IMR-90 (cell line): ENCODE measurements at regions not wholly inside any gene's neighbourhood (a gene's known extent, or its start where the extent isn't known, plus 50 kb on each side); places are given as distances from the start of the nearest gene placed in this dataset.

Source experiments
- ATAC-seq: fragments of 200-7000 bp; cut with Tn5 transposase; 2 replicates; pipeline ENCODE4 v1.9.1; 2020; ENCODE audit warnings: low read depth, mild to moderate bottlenecking, moderate library complexity
- BruUV-seq: library from RNA; stranded (reverse); fragments of 400-500 nt; replicated peaks from 2 replicates; lab custom pipeline; 2021; lab: Mats Ljungman, UMichigan
- CTCF ChIA-PET: fragments of 300-600 bp; formaldehyde crosslinking; extraction: SDS; loops from one replicate; lab custom pipeline; 2021; ENCODE audit warnings: antibody characterized with exemption; lab: Yijun Ruan, JAX
- POLR2A ChIA-PET: fragments of 300-600 bp; sonication (Branson Sonifier 250); formaldehyde crosslinking; loops from one replicate; lab custom pipeline; 2022; ENCODE audit warnings: antibody characterized with exemption; ENCODE audit not compliant: unreplicated experiment; lab: Charles Lee
- DNase-seq: peaks from one replicate; pipeline ENCODE4 v3.0.0; 2013
- H2AFZ ChIP-seq: replicated peaks from 2 replicates; pipeline ENCODE3; 2013; ENCODE audit warnings: low read length, mild to moderate bottlenecking; ENCODE audit not compliant: poor library complexity
- H2AK5ac ChIP-seq: 2 replicates; pipeline ENCODE4 v1.6.1; 2013; ENCODE audit warnings: low read depth, low read length, inconsistent platforms
- H2AK9ac ChIP-seq: replicated peaks from 2 replicates; pipeline ENCODE3; 2013; ENCODE audit warnings: mild to moderate bottlenecking, low read depth, low read length, moderate library complexity; ENCODE audit not compliant: poor library complexity
- H2BK120ac ChIP-seq: 2 replicates; pipeline ENCODE4 v1.6.1; 2013; ENCODE audit warnings: low read depth, low read length, inconsistent platforms
- H2BK15ac ChIP-seq: 3 replicates; pipeline ENCODE4 v1.6.1; 2013; ENCODE audit warnings: low read depth, low read length, inconsistent platforms
- H2BK20ac ChIP-seq: 2 replicates; pipeline ENCODE4 v1.6.1; 2013; ENCODE audit warnings: low read depth, mild to moderate bottlenecking, inconsistent platforms, low read length, moderate library complexity
- H2BK5ac ChIP-seq: 2 replicates; pipeline ENCODE4 v1.6.1; 2013; ENCODE audit warnings: mild to moderate bottlenecking, low read depth, low read length, inconsistent platforms; ENCODE audit not compliant: poor library complexity, severe bottlenecking
- H3K14ac ChIP-seq: replicated peaks from 2 replicates; pipeline ENCODE4 v1.6.1; 2013; ENCODE audit warnings: low read depth, low read length, inconsistent platforms
- H3K18ac ChIP-seq: 2 replicates; pipeline ENCODE4 v1.6.1; 2013; ENCODE audit warnings: low read depth, low read length, control low read depth
- H3K23ac ChIP-seq: 2 replicates; pipeline ENCODE4 v1.6.1; 2013; ENCODE audit warnings: low read depth, low read length, inconsistent platforms
- H3K27ac ChIP-seq: 2 replicates; pipeline ENCODE4 v1.5.1; 2013; ENCODE audit warnings: mild to moderate bottlenecking, control low read depth, low read length; ENCODE audit not compliant: insufficient read depth
- H3K27me3 ChIP-seq: 2 replicates; pipeline ENCODE4 v1.6.1; 2013; ENCODE audit warnings: low read length; ENCODE audit not compliant: control insufficient read depth, insufficient read depth
- H3K36me3 ChIP-seq: 2 replicates; pipeline ENCODE4 v1.6.1; 2013; ENCODE audit warnings: low read length, mixed read lengths; ENCODE audit not compliant: control insufficient read depth, insufficient read depth
- H3K4ac ChIP-seq: 2 replicates; pipeline ENCODE4 v1.6.1; 2013; ENCODE audit warnings: low read depth, low read length, inconsistent platforms
- H3K4me1 ChIP-seq: 2 replicates; pipeline ENCODE4 v1.6.1; 2013; ENCODE audit warnings: low read length, mixed read lengths; ENCODE audit not compliant: control insufficient read depth, insufficient read depth
- H3K4me2 ChIP-seq: 2 replicates; pipeline ENCODE4 v1.6.1; 2013; ENCODE audit warnings: low read depth, mild to moderate bottlenecking, control low read depth, low read length, moderate library complexity
- H3K4me3 ChIP-seq: 2 replicates; pipeline ENCODE4 v1.5.1; 2013; ENCODE audit warnings: low read depth, mild to moderate bottlenecking, control low read depth, low read length, moderate library complexity; ENCODE audit not compliant: insufficient read depth
- H3K56ac ChIP-seq: 2 replicates; pipeline ENCODE4 v1.6.1; 2013; ENCODE audit warnings: low read length, inconsistent platforms; ENCODE audit not compliant: insufficient read depth; ENCODE audit errors: extremely low read depth
- H3K79me1 ChIP-seq, 2 experiments: 2 replicates each; pipeline ENCODE4 v1.6.1; 2013; ENCODE audit warnings: low read length in 2 of 2, inconsistent platforms in 1 of 2, low read depth in 1 of 2
- H3K9ac ChIP-seq: 2 replicates; pipeline ENCODE4 v1.6.1; 2013; ENCODE audit warnings: low read depth, low read length, control low read depth
- H3K9me1 ChIP-seq: 2 replicates; pipeline ENCODE4 v1.6.1; 2013; ENCODE audit warnings: low read length, inconsistent platforms; ENCODE audit not compliant: insufficient read depth
- H3K9me3 ChIP-seq: 2 replicates; pipeline ENCODE4 v1.6.1; 2013; ENCODE audit warnings: low read length; ENCODE audit not compliant: control insufficient read depth, insufficient read depth
- H4K20me1 ChIP-seq: 2 replicates; pipeline ENCODE4 v1.6.1; 2013; ENCODE audit warnings: low read length, inconsistent platforms; ENCODE audit not compliant: insufficient read depth
- H4K5ac ChIP-seq: 2 replicates; pipeline ENCODE4 v1.6.1; 2013; ENCODE audit warnings: mild to moderate bottlenecking, low read depth, low read length, control low read depth
- H4K8ac ChIP-seq, 2 experiments: 2 replicates each; pipeline ENCODE4 v1.6.1; 2013; ENCODE audit warnings: low read depth in 2 of 2, low read length in 2 of 2, control low read depth in 1 of 2, inconsistent platforms in 1 of 2
- H4K91ac ChIP-seq: 2 replicates; pipeline ENCODE4 v1.6.1; 2013; ENCODE audit warnings: low read depth, low read length, inconsistent platforms; ENCODE audit not compliant: insufficient read depth
- CEBPB ChIP-seq: IDR thresholded peaks from 2 replicates; pipeline ENCODE4 v1.6.1; 2012; ENCODE audit warnings: low read depth, low read length, improper control_type of control experiment
- ELK1 ChIP-seq: fragments of 150-350 bp; IDR thresholded peaks from 2 replicates; pipeline ENCODE4 v1.6.1; 2016; ENCODE audit warnings: low read depth, mild to moderate bottlenecking, low read length, moderate library complexity, borderline replicate concordance
- FOS ChIP-seq: fragments of 150-350 bp; IDR thresholded peaks from 2 replicates; pipeline ENCODE4 v1.6.1; 2016; ENCODE audit warnings: low read depth, low read length
- MAFK ChIP-seq: IDR thresholded peaks from 2 replicates; pipeline ENCODE4 v1.6.1; 2012; ENCODE audit warnings: low read depth, low read length, improper control_type of control experiment
- MXI1 ChIP-seq: IDR thresholded peaks from 2 replicates; pipeline ENCODE4 v1.6.1; 2012; ENCODE audit warnings: low read depth, mild to moderate bottlenecking, low read length, moderate library complexity, borderline replicate concordance
- NFE2L2 ChIP-seq: fragments of 150-350 bp; IDR thresholded peaks from 2 replicates; pipeline ENCODE4 v1.6.1; 2016; ENCODE audit warnings: low read depth, mild to moderate bottlenecking, low read length
- POLR2A ChIP-seq: IDR thresholded peaks from 2 replicates; pipeline ENCODE4 v1.6.1; 2012; ENCODE audit warnings: mild to moderate bottlenecking, low read depth, low read length
- RCOR1 ChIP-seq: IDR thresholded peaks from 2 replicates; pipeline ENCODE4 v1.6.1; 2012; ENCODE audit warnings: mild to moderate bottlenecking, low read length, improper control_type of control experiment; ENCODE audit not compliant: insufficient replicate concordance
- RFX5 ChIP-seq: IDR thresholded peaks from 2 replicates; pipeline ENCODE4 v1.8.0; 2012; ENCODE audit warnings: low read depth, mild to moderate bottlenecking, low read length, moderate library complexity
- SMC3 ChIP-seq: fragments of 150-350 bp; IDR thresholded peaks from 2 replicates; pipeline ENCODE4 v1.6.1; 2016; ENCODE audit warnings: low read depth, mild to moderate bottlenecking, antibody characterized with exemption, low read length, moderate library complexity
- WGBS, 2 experiments: methylation state at CpG; one replicate each; pipeline versions ENCODE4 v1.1.5 to v1.1.7; 2013; ENCODE audit warnings: missing lambda C conversion rate in 2 of 2; ENCODE audit not compliant: insufficient read length in 1 of 2; ENCODE audit errors: extremely low coverage in 2 of 2; 5-methylcytosine and 5-hydroxymethylcytosine counted together
- dilution Hi-C: fragments of 300-500 bp; cut with HindIII; formaldehyde crosslinking; loops from one replicate; pipeline ENCODE4 v1.14.3; 2018; ENCODE audit warnings: low sequenced_read_pairs; ENCODE audit not compliant: unreplicated experiment
- in situ Hi-C: fragments of 300-500 bp; cut with MboI; formaldehyde crosslinking; loops from 3 replicates; pipeline ENCODE4 v1.14.3; 2019; ENCODE audit warnings: low sequenced_read_pairs, inconsistent platforms, mixed read lengths
- intact Hi-C: fragments of 100-400 bp; cut with micrococcal nuclease; formaldehyde crosslinking; loops from 2 replicates; pipeline ENCODE4 v1.10.0; 2022

DNA sequence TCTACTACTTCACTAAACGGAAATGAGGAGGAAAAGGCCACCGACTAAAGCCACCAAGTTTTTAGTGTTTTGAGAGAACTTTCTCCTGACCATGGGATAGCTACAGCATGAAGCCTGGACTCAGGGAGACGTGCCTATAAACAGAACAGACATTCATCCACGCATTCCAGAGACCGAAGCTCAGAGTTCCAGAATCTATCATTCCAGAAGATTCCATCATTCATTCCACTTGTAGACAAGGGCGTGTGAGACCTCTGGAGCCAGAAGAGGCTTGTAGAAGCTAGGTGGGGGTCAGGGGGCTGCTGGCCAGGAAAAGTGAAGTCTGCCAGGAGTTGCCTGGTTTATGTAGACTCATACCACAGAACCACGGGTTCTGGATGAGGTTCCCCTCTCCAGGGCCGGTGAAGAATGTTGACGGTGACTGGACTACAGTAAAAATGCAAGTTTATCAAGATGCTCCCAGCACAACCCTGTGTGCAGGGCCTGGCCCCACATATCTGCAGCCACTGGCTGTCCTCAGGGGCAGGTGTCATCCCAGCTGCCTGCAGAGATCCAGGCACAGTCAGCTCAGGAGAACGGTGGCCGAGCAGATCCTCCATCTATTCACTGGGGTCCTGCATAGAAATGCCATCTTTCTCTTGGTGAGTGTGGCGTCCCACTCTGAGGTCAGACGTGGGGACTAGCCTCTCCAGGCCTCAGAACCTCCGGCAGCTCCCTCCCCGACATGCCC, 215.7 kb downstream of the USP6NL start:
- ChIA-PET POLR2A (no interaction called here), CTCF (no interaction called here)
- H2BK120ac ChIP-seq = no peak overlapping the region
- H4K5ac ChIP-seq = no peak overlapping the region
- H4K20me1 ChIP-seq = no peaks in the 10 kb centered on the region
- no peak overlapping the region for H2BK20ac ChIP-seq
- no peaks in the 10 kb centered on the region for H3K27me3 ChIP-seq
- H3K56ac ChIP-seq = no peak overlapping the region
- no TSS peak for BruUV-seq
- in situ Hi-C loops (no loop called here), intact Hi-C loops (no loop called here), dilution Hi-C loops (no loop called here)
- H3K27ac ChIP-seq = no peak overlapping the region
- no peak overlapping the region for H2AFZ ChIP-seq
- H3K9ac ChIP-seq = no peak overlapping the region
- H3K4me2 ChIP-seq = no peak overlapping the region
- no peak overlapping the region for H2AK9ac ChIP-seq
- no peak overlapping the region for H3K14ac ChIP-seq
- H3K4ac ChIP-seq = no peak overlapping the region
- H3K9me3 ChIP-seq = no peaks in the 10 kb centered on the region; the same call in 1 of the 2 replicates
- ATAC-seq = no peak
- H3K4me1 ChIP-seq = no peaks in the 10 kb centered on the region
- no peak overlapping the region for H3K4me3 ChIP-seq
- H3K9me1 ChIP-seq = no peaks in the 10 kb centered on the region
- no peaks in the 10 kb centered on the region for H3K36me3 ChIP-seq
- TF ChIP-seq NFE2L2 (no peak), SMC3 (no peak), RCOR1 (no peak), ELK1 (no peak), FOS (no peak), MXI1 (no peak), RFX5 (no peak), POLR2A (no peak), CEBPB (no peak), MAFK (no peak)
- no peak for DNase-seq
- H2BK15ac ChIP-seq = no peak overlapping the region
- no peak overlapping the region for H4K91ac ChIP-seq
- no peak overlapping the region for H2BK5ac ChIP-seq
- no peak overlapping the region for H4K8ac ChIP-seq
- H3K18ac ChIP-seq = no peak overlapping the region
- 33% methylated on average over 3 of the region's 15 CpGs; no CpG with 5 or more reads in 1 of the 2 experiments for WGBS, 2 experiments
- H2AK5ac ChIP-seq = no peak overlapping the region
- no peak overlapping the region for H3K23ac ChIP-seq
- no peaks in the 10 kb centered on the region for H3K79me1 ChIP-seq
